CD14-positive monocyte (primary cell): ENCODE measurements at regions not wholly inside any gene's neighbourhood (a gene's known extent, or its start where the extent isn't known, plus 50 kb on each side); places are given as distances from the start of the nearest gene placed in this dataset.

Experiments
- DNase-seq, 3 donors: peaks; one replicate each; pipeline ENCODE4 v3.0.0-alpha.2; 2011 to 2022
- H2AFZ ChIP-seq: 2 replicates; pipeline ENCODE4 v1.6.0; 2012; ENCODE audit warnings: mild to moderate bottlenecking, low read depth, low read length, inconsistent platforms; ENCODE audit not compliant: insufficient read depth, poor library complexity, severe bottlenecking
- H3K27ac ChIP-seq, 2 donors: 1 replicate in 1 of 2; 2 replicates in 1 of 2; pipeline ENCODE4 v1.5.1; 2012 to 2013; ENCODE audit warnings: low read length in 2 of 2, control low read depth in 1 of 2, inconsistent platforms in 1 of 2, low read depth in 1 of 2, mild to moderate bottlenecking in 1 of 2
- H3K27me3 ChIP-seq, 2 donors: one replicate each; pipeline versions ENCODE4 v1.6.0 to v1.6.1; 2011 to 2013; ENCODE audit warnings: low read length in 2 of 2; ENCODE audit not compliant: control insufficient read depth in 2 of 2, insufficient read depth in 2 of 2
- H3K36me3 ChIP-seq, 2 donors: replicated peaks in 1 of 2; 1 replicate in 1 of 2; 2 replicates in 1 of 2; pipeline versions ENCODE4 v1.5.1 to v1.6.1; 2012 to 2013; ENCODE audit warnings: low read length in 2 of 2, control low read depth in 1 of 2, inconsistent platforms in 1 of 2, mild to moderate bottlenecking in 1 of 2; ENCODE audit not compliant: insufficient read depth in 2 of 2, control insufficient read depth in 1 of 2
- H3K4me1 ChIP-seq, 2 donors: 1 replicate in 1 of 2; 2 replicates in 1 of 2; pipeline versions ENCODE4 v1.5.1 to v1.6.1; 2012 to 2013; ENCODE audit warnings: low read length in 2 of 2, control low read depth in 1 of 2, inconsistent platforms in 1 of 2, mild to moderate bottlenecking in 1 of 2, moderate library complexity in 1 of 2; ENCODE audit not compliant: insufficient read depth in 2 of 2, control insufficient read depth in 1 of 2
- H3K4me2 ChIP-seq: replicated peaks from 2 replicates; pipeline ENCODE3; 2012; ENCODE audit warnings: low read length, moderate library complexity, mild to moderate bottlenecking; ENCODE audit not compliant: poor library complexity, severe bottlenecking; ENCODE audit errors: extremely low read depth
- H3K4me3 ChIP-seq, 3 experiments: fragments of 200-600 bp in 1 of 3; sonication (generic) in 1 of 3; replicated peaks in 1 of 3; 1 replicate in 2 of 3; 2 replicates in 1 of 3; pipeline ENCODE4 v1.5.1; 2011 to 2013; ENCODE audit warnings: low read length in 3 of 3, mild to moderate bottlenecking in 3 of 3, control low read depth in 2 of 3, low read depth in 2 of 3, inconsistent platforms in 1 of 3, moderate library complexity in 1 of 3
- H3K79me2 ChIP-seq: 2 replicates; pipeline ENCODE4 v1.6.0; 2012; ENCODE audit warnings: mild to moderate bottlenecking, control low read depth, inconsistent platforms, low read length, moderate library complexity; ENCODE audit not compliant: insufficient read depth
- H3K9ac ChIP-seq: 2 replicates; pipeline ENCODE4 v1.6.0; 2017; ENCODE audit warnings: low read length, mild to moderate bottlenecking; ENCODE audit not compliant: insufficient read depth, poor library complexity, severe bottlenecking
- H3K9me3 ChIP-seq, 2 donors: replicated peaks in 1 of 2; 1 replicate in 1 of 2; 2 replicates in 1 of 2; pipeline versions ENCODE4 v1.5.1 to v1.6.1; 2012 to 2013; ENCODE audit warnings: low read length in 2 of 2, control low read depth in 1 of 2; ENCODE audit not compliant: control insufficient read depth in 1 of 2, insufficient read depth in 1 of 2
- H4K20me1 ChIP-seq: 2 replicates; pipeline ENCODE4 v1.6.0; 2012; ENCODE audit warnings: mild to moderate bottlenecking, low read length, control low read depth, moderate library complexity; ENCODE audit not compliant: insufficient read depth
- H3K27ac Mint-ChIP-seq, 7 donors: one replicate each; pipeline ENCODE4 v1.8.0; 2020; ENCODE audit warnings: mild to moderate bottlenecking in 7 of 7, mixed read lengths in 7 of 7, moderate library complexity in 6 of 7, inconsistent platforms in 2 of 7
- H3K27me3 Mint-ChIP-seq, 3 donors: one replicate each; pipeline ENCODE4 v1.8.0; 2021 to 2022; ENCODE audit warnings: low read depth in 3 of 3, mild to moderate bottlenecking in 3 of 3, mixed read lengths in 3 of 3, moderate library complexity in 3 of 3, inconsistent platforms in 1 of 3
- H3K36me3 Mint-ChIP-seq, 2 donors: one replicate each; pipeline ENCODE4 v1.8.0; 2020; ENCODE audit warnings: mixed read lengths in 2 of 2, inconsistent platforms in 1 of 2, mild to moderate bottlenecking in 1 of 2
- H3K4me1 Mint-ChIP-seq: one replicate; pipeline ENCODE4 v1.8.0; 2020; ENCODE audit warnings: mild to moderate bottlenecking, mixed read lengths
- H3K4me3 Mint-ChIP-seq, 2 donors: one replicate each; pipeline ENCODE4 v1.8.0; 2020; ENCODE audit warnings: mild to moderate bottlenecking in 2 of 2, mixed read lengths in 2 of 2, moderate library complexity in 1 of 2
- H3K9me3 Mint-ChIP-seq, 7 donors: one replicate each; pipeline ENCODE4 v1.8.0; 2020 to 2022; ENCODE audit warnings: mixed read lengths in 7 of 7, mild to moderate bottlenecking in 6 of 7, moderate library complexity in 6 of 7, inconsistent platforms in 2 of 7
- WGBS: methylation state at CpG from one replicate; pipeline ENCODE4 v1.1.5; 2013; ENCODE audit warnings: missing lambda C conversion rate; ENCODE audit not compliant: insufficient coverage; 5-methylcytosine and 5-hydroxymethylcytosine counted together
- intact Hi-C, 2 donors: fragments of 100-400 bp; cut with micrococcal nuclease; formaldehyde crosslinking; loops; one replicate each; pipeline versions ENCODE4 v1.15.0 to v1.15.1; 2023
- TF ChIP-seq, protein P1 (sequence below): fragments of 200-600 bp; IDR thresholded peaks from one replicate; pipeline ENCODE4 v1.8.0; 2022; ENCODE audit warnings: antibody characterized with exemption, mild to moderate bottlenecking

DNA sequence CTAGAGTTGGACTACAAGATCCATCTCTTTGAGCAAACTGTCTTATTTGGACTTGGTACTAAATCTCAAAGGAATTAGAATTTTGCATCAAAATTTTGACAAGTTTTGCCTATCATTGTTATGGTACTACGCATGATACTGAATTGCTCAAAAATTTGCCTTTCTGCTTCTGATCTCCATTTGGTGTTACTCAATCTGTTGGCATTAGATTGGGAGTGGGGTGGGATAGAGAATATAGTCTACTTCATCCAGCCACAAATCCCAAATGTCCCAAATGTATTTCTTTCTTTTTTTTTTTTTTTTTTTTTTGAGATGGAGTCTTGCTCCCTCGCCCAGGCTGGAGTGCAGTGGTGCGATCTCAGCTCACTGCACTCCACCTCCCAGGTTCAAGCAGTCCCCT, 204.8 kb downstream of the TANC2 start:
- H3K4me1 Mint-ChIP-seq = no peaks in the 10 kb centered on the region
- TF ChIP-seq, protein P1, sequence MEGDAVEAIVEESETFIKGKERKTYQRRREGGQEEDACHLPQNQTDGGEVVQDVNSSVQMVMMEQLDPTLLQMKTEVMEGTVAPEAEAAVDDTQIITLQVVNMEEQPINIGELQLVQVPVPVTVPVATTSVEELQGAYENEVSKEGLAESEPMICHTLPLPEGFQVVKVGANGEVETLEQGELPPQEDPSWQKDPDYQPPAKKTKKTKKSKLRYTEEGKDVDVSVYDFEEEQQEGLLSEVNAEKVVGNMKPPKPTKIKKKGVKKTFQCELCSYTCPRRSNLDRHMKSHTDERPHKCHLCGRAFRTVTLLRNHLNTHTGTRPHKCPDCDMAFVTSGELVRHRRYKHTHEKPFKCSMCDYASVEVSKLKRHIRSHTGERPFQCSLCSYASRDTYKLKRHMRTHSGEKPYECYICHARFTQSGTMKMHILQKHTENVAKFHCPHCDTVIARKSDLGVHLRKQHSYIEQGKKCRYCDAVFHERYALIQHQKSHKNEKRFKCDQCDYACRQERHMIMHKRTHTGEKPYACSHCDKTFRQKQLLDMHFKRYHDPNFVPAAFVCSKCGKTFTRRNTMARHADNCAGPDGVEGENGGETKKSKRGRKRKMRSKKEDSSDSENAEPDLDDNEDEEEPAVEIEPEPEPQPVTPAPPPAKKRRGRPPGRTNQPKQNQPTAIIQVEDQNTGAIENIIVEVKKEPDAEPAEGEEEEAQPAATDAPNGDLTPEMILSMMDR = no peak
- Histone ChIP-seq H3K79me2 (no peaks in the 10 kb centered on the region), H3K4me1 (peaks cover 0 to under 1% of the 10 kb centered on the region in 2 donors), H3K27me3 (no peaks in the 10 kb centered on the region), H3K36me3 (no peaks in the 10 kb centered on the region), H3K4me2 (no peak overlapping the region), H3K27ac (no peak overlapping the region), H3K9ac (no peak overlapping the region), H3K9me3 (peaks cover 0 to 3% of the 10 kb centered on the region in 2 donors), H3K4me3 (no peak overlapping the region), H4K20me1 (no peaks in the 10 kb centered on the region), H2AFZ (no peak overlapping the region)
- peaks cover 0 to 10% (median 2%) of the 10 kb centered on the region in 7 donors for H3K9me3 Mint-ChIP-seq
- intact Hi-C loops = no loop called here
- H3K36me3 Mint-ChIP-seq = no peaks in the 10 kb centered on the region
- no CpG with 5 or more reads among the region's 3 CpGs for WGBS
- peaks cover 0 to 2% (median 1%) of the 10 kb centered on the region in 3 donors for H3K27me3 Mint-ChIP-seq
- H3K4me3 Mint-ChIP-seq = no peak overlapping the region
- no peak for DNase-seq
- no peak overlapping the region for H3K27ac Mint-ChIP-seq

GRCh38 chr17:63171428-63172393, 205.7 kb downstream of the TANC2 start:
- Histone ChIP-seq H4K20me1 (no peaks in the 10 kb centered on the region), H3K4me3 (no peak overlapping the region), H3K9ac (no peak overlapping the region), H3K27ac (no peak overlapping the region), H3K4me1 (no peaks in the 10 kb centered on the region), H2AFZ (no peak overlapping the region), H3K4me2 (no peak overlapping the region), H3K79me2 (no peaks in the 10 kb centered on the region), H3K27me3 (no peaks in the 10 kb centered on the region), H3K9me3 (peaks cover 0 to 3% of the 10 kb centered on the region in 2 donors), H3K36me3 (no peaks in the 10 kb centered on the region)
- intact Hi-C loops = no loop called here
- DNase-seq = no peak
- Mint-ChIP-seq H3K36me3 (peaks cover 0 to 2% of the 10 kb centered on the region in 2 donors), H3K27ac (no peak overlapping the region), H3K4me1 (no peaks in the 10 kb centered on the region), H3K9me3 (peaks cover 0 to 11% (median 2%) of the 10 kb centered on the region in 7 donors), H3K27me3 (peaks cover 0 to 2% (median 1%) of the 10 kb centered on the region in 3 donors), H3K4me3 (no peak overlapping the region)
- no CpG with 5 or more reads among the region's 5 CpGs for WGBS
- TF ChIP-seq, protein P1 = no peak
